ENCODE measurements at regions not wholly inside any gene's neighbourhood (a gene's known extent, or its start where the extent isn't known, plus 50 kb on each side); places are given as distances from the start of the nearest gene placed in this dataset.

GRCh38 chr9:118000581-118000980 lies 296.4 kb downstream of the TLR4 start:
- H3K27ac ChIP-seq (ENCODE audit: low read depth): no peak overlapping the region
- no peaks in the 10 kb centered on the region for H4K20me1 ChIP-seq (replicated peaks; ENCODE audit: insufficient read depth)
- H3K4me2 ChIP-seq: no peak overlapping the region
- TF ChIP-seq ZNF462 (CRISPR knock-in tag; IDR thresholded peaks at IDR 0.05) (no peak), EZH2 (IDR thresholded peaks at IDR 0.05; ENCODE audit: low read depth, unreplicated experiment) (no peak), STAT1 (IDR thresholded peaks at IDR 0.05; ENCODE audit: unreplicated experiment) (no peak), JUNB (IDR thresholded peaks at IDR 0.05; ENCODE audit: unreplicated experiment) (no peak), POLR2AphosphoS5 (IDR thresholded peaks at IDR 0.05; ENCODE audit: low read depth) (no peak), EZH2phosphoT487 (IDR thresholded peaks at IDR 0.05; ENCODE audit: unreplicated experiment) (no peak), NANOG (IDR thresholded peaks at IDR 0.05; ENCODE audit: borderline replicate concordance) (no peak), ZNF114 (CRISPR knock-in tag; IDR thresholded peaks at IDR 0.05) (no peak), ZNF331 (CRISPR knock-in tag; IDR thresholded peaks at IDR 0.05; ENCODE audit: low read depth) (no peak), CREB1 (CRISPR knock-in tag; IDR thresholded peaks at IDR 0.05; ENCODE audit: low read depth) (no peak)
- TF ChIP-seq, protein P1, sequence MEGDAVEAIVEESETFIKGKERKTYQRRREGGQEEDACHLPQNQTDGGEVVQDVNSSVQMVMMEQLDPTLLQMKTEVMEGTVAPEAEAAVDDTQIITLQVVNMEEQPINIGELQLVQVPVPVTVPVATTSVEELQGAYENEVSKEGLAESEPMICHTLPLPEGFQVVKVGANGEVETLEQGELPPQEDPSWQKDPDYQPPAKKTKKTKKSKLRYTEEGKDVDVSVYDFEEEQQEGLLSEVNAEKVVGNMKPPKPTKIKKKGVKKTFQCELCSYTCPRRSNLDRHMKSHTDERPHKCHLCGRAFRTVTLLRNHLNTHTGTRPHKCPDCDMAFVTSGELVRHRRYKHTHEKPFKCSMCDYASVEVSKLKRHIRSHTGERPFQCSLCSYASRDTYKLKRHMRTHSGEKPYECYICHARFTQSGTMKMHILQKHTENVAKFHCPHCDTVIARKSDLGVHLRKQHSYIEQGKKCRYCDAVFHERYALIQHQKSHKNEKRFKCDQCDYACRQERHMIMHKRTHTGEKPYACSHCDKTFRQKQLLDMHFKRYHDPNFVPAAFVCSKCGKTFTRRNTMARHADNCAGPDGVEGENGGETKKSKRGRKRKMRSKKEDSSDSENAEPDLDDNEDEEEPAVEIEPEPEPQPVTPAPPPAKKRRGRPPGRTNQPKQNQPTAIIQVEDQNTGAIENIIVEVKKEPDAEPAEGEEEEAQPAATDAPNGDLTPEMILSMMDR (conservative IDR thresholded peaks at IDR 0.05; ENCODE audit: low read depth in 2 of 2): no peak
- TF ChIP-seq, protein P2, sequence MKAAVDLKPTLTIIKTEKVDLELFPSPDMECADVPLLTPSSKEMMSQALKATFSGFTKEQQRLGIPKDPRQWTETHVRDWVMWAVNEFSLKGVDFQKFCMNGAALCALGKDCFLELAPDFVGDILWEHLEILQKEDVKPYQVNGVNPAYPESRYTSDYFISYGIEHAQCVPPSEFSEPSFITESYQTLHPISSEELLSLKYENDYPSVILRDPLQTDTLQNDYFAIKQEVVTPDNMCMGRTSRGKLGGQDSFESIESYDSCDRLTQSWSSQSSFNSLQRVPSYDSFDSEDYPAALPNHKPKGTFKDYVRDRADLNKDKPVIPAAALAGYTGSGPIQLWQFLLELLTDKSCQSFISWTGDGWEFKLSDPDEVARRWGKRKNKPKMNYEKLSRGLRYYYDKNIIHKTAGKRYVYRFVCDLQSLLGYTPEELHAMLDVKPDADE (IDR thresholded peaks at IDR 0.05): no peak
- TF ChIP-seq, protein P3, sequence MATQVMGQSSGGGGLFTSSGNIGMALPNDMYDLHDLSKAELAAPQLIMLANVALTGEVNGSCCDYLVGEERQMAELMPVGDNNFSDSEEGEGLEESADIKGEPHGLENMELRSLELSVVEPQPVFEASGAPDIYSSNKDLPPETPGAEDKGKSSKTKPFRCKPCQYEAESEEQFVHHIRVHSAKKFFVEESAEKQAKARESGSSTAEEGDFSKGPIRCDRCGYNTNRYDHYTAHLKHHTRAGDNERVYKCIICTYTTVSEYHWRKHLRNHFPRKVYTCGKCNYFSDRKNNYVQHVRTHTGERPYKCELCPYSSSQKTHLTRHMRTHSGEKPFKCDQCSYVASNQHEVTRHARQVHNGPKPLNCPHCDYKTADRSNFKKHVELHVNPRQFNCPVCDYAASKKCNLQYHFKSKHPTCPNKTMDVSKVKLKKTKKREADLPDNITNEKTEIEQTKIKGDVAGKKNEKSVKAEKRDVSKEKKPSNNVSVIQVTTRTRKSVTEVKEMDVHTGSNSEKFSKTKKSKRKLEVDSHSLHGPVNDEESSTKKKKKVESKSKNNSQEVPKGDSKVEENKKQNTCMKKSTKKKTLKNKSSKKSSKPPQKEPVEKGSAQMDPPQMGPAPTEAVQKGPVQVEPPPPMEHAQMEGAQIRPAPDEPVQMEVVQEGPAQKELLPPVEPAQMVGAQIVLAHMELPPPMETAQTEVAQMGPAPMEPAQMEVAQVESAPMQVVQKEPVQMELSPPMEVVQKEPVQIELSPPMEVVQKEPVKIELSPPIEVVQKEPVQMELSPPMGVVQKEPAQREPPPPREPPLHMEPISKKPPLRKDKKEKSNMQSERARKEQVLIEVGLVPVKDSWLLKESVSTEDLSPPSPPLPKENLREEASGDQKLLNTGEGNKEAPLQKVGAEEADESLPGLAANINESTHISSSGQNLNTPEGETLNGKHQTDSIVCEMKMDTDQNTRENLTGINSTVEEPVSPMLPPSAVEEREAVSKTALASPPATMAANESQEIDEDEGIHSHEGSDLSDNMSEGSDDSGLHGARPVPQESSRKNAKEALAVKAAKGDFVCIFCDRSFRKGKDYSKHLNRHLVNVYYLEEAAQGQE (IDR thresholded peaks at IDR 0.05; ENCODE audit: unreplicated experiment): no peak
- no peaks in the 10 kb centered on the region for H3F3A ChIP-seq (replicated peaks; ENCODE audit: low read depth)
- no peak overlapping the region for H2AFZ ChIP-seq
- no peak overlapping the region for H3K4me3 ChIP-seq
- H3K27me3 Mint-ChIP-seq (ENCODE audit: insufficient read depth, low read depth, poor library complexity): peaks cover 2% of the 10 kb centered on the region
- no peaks in the 10 kb centered on the region for H3K27me3 ChIP-seq (ENCODE audit: insufficient read depth)
- no peaks in the 10 kb centered on the region for H3K4me1 ChIP-seq (ENCODE audit: insufficient read depth)
- no peak for ATAC-seq
- no peaks in the 10 kb centered on the region for H3K9me2 ChIP-seq (ENCODE audit: insufficient read depth)
- H3K36me3 ChIP-seq (ENCODE audit: insufficient read depth): no peaks in the 10 kb centered on the region
- DNase-seq (ENCODE audit: low spot score): no peak
- peaks cover 60% of the 10 kb centered on the region for H3K9me3 Mint-ChIP-seq
- H3K36me3 Mint-ChIP-seq (ENCODE audit: low read depth): no peaks in the 10 kb centered on the region; the same call in 2 of the 3 replicates
- no peak overlapping the region for H3K4me3 Mint-ChIP-seq
- H3K79me2 ChIP-seq (replicated peaks; ENCODE audit: insufficient read depth): no peaks in the 10 kb centered on the region
- H3K4me1 Mint-ChIP-seq: no peaks in the 10 kb centered on the region; the same call in 2 of the 3 replicates
- H3K27ac Mint-ChIP-seq: no peak overlapping the region

Measured in GM23338 (cell line).